ENCODE measurements at regions not wholly inside any gene's neighbourhood (a gene's known extent, or its start where the extent isn't known, plus 50 kb on each side); places are given as distances from the start of the nearest gene placed in this dataset.

DNA sequence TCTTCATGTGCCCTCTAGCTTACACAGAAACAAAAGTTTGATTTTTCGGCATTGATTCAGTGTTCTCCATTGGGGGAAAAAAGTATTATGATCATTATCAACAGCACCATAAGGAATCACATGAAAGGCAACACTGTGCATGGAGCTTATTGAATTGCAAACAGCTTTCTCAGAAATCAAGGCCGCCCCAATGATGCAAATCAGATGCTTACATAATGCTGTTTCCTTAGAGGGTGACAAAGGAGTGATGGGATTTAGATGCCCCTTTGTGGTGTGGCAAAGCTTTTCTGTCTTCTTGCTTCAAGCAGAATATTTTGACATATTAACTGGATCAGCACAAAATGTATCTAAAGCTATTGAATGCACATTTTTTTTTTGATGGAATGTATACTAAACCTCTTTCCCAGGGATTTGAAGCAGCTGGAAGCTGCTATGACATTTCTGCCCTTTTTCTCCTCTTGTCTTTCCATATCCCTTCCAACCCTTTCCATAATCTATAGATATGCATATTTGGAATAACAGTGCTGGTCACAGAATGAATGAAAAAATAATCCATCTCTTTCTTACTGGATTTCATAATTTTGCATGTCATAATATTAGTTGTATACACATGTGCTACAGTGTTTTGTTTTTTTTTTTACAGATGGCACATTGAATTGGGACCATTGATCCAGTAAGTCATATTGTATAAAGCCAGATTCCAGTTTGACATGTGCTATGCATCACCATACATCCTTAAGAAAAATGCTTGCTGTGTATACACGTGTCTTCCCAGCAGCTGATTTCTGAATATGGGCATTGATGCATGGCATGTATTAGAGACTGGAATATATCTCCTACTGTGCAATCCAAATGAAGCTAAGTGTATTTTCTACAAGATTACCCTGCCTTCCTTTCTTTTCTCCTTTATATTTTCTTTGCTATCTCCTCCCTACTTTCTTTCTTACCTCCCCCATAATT, 259.7 kb upstream of the DCN start:
- no peak for DNase-seq (ENCODE audit: low read depth)

DNA sequence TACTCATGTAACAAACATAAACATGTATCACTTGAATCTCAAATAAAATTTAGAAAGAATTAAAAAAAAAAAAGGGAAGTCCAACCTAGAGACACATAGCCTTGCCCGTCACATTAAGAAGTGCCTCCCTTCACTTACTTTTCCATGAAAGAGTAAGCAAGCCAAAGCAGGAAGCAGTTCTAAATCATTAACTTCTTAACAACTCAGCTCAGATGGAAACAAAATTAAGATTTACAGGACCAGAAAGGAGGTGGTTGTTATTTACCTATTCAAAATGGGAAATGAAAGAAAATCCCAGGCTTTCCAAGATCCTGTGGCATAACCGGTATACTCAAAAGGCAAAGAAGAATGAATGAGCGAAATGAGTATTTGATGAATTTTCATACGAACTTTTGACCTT, 258.6 kb upstream of the DCN start:
- no peak for DNase-seq (ENCODE audit: low read depth)

DNA sequence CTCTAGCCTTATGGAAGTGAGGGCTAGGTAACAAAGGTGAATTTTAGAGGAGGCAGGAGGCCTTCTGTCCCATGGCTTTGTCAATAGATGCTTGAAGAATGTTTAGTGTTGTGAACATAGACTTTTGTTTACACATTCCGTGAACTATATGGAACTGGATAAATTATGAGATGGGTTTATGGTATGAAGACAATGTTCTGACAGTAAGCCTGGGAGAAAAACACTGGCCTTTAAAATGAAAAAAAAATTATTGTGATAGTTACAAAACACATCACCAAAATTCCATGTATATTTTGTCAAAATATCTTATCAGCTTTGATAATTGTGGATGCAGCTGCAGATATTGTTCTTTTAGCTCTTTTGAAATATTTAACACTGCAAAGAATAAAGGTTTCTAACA, 251.5 kb upstream of the DCN start:
- DNase-seq (ENCODE audit: low read depth), result no peak

DNA sequence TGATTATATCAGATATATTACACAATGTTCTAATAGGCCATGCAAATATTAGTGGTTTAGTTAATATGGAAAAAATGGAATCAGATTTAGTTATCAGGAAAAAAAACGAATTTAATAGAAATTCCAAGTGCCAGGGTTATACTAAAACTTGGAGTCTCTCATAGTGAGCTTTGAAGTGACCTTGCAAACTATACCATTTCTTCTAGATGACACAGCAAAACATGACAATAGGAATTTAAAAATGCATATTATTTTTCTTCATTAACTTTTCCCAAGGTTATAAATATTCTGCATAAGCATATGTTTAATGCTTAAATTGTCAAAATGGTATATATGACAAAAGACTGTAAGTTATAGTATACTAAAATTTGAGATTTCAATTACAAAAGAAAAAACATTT, 250.1 kb upstream of the DCN start:
- DNase-seq (ENCODE audit: low read depth), result no peak

DNA sequence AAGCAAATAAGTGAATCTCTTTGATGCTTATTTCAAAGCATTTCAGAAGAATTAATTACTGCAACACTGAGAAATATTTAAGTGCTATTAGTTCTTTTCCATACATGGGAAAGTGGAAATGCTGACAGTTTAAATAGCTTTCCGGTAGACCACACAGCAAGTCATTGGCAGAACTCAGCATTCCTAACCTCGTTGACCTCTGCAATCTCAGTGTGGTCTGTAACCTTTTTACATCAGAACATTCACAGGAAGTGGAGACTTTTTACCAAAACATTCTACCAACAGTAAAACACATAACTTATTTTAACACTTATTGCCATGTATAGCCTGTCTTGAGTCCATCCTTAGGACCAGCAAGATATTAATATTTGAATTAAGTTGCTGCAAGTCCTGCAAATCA, 249.5 kb upstream of the DCN start:
- DNase-seq (ENCODE audit: low read depth), result peak; percentile 13

DNA sequence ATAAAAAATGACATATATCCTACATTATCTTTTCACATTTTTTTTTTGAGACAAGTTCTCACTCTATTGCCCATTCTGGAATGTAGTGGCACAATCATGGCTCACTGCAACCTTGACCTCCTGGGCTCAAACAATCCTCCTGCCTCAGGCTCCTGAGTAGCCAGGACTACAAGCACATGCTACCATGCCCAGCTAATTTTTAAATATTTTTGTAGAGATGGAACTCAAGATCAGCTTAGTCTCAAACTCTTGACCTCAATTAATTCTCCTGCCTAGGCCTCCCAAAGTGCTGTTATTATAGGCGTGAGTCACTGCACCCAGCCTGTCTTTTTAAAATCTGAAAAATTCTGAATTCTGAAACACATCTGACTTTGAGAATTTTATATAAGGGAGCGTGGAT, 241.9 kb upstream of the DCN start:
- DNase-seq (ENCODE audit: low read depth), result peak; percentile 1

DNA sequence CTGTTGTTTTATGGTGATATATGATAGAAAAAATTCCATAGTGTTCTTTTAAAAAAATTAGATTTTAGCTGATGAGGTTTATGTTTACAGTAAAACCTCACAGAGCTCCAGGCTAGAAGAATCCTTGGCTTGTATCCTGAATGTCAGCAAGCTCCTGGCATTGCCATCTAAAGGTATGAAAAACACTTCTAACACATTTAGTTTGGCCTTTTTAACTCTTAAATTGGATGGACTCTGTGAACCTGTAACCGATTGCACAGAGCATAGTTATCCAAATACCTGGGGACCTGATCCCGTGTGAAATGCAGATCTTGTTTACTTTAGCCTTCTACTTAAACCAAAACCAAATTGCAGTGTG, 241.1 kb upstream of the DCN start:
- no peak for DNase-seq (ENCODE audit: low read depth)

DNA sequence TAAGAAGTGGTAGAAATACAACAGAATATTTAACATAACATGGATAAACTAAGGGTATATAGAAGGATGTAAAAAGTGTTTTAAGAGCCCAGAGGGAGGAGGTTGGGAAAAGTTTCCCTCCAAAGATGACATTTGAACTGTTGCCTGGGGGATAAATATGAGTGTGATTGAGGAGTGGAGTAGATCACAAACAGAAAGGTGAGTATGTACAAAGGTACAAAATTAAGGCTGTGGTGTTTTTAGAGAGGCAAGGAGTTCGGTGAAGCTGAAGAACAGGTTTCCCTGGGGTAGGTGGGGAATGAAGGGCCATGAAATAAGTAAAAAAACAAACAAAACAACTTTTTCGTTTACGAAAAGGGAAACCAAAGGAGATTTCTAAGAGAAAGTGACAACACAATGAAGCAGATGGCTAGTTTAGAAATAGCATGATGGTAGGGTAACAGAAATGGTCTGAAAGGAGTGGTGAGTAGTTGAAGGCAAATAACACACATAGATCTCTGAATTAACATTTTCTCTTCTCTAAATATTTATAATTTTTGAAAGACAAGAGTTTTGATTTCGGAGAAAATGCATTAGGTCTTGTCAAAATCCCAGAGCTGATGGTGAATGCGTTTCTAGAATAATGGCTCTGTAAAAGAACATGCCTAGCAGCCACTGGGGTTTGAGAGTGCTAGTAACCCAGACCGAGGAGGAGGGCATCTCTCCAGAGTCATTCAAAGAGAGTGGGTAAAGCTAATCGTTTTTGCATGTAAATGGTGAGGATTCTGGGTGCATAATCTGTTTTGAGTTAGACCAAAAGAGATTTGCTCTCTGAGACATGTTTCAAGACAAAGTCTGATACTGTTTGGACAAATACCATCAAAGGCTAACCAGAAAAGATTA, 240.4 kb upstream of the DCN start:
- no peak for DNase-seq (ENCODE audit: low read depth)

DNA sequence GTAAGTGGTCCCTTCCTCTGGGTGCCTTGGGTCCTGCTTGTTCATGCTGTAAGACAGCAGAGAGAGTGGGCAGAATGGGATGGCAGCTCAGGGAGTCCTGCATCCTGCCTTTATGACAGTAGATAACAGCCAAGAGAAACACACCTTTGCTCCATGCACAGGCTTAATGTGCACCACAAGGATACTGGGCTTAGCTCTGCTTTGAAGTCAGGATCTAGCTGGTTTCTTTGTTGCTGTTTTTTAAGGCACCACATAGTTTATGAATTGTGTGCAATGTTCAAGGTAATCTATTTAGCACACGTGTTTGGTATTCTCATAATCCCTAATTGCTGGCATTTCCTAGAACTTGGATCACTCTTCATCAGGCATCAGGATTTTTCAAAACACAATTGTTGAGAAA, 239.5 kb upstream of the DCN start:
- DNase-seq (ENCODE audit: low read depth), result no peak

DNA sequence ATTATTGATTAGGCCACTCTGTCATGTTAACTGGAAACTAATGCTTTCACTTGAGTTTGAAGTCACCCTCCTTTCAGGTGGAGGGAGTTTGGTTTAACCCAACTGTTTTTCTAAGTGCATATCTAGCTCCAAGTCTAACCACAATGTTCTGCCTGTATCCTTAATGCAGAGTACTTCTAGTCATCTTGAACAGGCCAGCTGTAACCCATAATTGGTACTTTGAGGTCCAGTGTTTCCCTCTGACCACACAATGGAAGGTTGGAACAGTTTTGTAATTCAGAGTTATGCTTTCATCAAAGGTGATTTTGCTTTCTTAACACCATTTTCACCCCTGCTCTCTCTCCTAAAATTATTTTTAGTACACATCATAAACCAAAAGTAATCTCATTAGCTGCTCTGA, 237.2 kb upstream of the DCN start:
- no peak for DNase-seq (ENCODE audit: low read depth)

DNA sequence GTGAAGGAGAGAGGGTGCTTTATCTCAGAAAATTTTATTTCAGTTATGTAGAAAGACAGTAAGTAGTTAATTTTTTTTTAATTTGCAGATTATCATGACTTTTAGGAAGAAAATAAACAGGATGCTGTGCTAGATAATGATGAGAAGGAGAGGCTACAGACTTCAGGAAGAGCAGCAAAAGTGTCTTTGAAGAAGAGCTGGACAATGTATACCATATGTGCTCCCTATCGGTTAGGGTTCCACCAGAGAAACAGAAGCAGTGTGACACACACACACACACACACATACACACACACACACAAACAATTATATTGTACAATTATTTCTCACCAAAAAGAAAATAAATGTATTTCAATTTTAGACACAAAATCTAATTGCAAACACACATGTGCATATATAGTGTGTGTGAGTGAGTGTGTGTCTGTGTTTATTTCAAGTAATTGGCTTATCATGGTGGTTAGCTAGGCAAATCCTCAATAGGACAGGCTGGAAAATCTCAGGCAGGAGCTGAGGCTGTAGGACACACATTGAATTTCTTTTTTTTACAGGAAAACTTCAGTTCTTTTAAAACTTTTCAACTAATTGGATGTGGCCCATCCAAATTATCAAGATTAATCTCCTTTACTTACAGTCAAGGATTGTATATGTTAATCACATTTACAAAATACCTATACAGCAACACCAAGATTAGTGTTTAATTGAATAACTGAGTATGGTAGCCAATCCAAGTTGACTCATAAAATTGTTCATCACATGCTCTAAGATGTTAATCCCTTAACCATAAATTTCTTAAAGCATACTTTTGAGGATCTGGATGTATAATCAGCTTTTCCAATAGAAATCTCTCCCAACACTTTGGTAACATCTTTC, 235.8 kb upstream of the DCN start:
- no peak for DNase-seq (ENCODE audit: low read depth)

DNA sequence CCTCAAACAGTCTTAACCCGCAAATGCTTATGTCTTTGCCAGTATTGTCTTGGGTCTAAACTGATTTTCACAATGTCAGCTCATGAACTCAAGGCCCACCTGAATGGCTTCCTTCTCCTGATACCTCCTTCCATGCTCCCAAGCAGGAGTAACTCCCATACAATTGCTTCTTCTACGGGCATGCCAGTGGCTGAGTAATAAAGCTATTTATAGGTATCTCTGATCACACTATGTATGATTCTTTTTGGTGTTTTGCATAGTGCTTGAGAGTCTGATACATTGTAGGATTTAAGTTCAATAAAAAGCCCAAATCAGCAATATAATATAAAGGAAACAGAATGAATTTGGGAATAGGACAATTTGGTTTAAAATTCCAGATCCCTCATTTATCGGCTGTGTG, 235.0 kb upstream of the DCN start:
- DNase-seq (ENCODE audit: low read depth), result no peak

DNA sequence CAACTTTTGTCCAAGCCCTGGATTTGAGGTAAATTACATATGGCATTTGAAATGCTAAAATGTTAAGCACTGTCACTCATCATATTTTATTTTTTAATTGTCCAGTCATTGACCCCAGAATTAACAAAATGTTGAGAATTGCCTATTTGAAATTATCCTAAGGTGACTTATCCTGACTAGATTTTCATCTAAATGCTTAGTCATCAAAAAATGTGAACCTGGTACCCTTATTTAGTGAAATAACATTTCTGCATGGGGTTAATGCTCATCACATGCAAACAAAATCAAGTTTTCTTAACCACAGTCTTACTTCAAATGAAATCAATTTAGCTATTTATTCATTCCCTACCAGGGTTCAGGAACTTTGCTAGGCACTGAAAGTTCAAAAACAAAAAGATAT, 232.0 kb upstream of the DCN start:
- no peak for DNase-seq (ENCODE audit: low read depth)

DNA sequence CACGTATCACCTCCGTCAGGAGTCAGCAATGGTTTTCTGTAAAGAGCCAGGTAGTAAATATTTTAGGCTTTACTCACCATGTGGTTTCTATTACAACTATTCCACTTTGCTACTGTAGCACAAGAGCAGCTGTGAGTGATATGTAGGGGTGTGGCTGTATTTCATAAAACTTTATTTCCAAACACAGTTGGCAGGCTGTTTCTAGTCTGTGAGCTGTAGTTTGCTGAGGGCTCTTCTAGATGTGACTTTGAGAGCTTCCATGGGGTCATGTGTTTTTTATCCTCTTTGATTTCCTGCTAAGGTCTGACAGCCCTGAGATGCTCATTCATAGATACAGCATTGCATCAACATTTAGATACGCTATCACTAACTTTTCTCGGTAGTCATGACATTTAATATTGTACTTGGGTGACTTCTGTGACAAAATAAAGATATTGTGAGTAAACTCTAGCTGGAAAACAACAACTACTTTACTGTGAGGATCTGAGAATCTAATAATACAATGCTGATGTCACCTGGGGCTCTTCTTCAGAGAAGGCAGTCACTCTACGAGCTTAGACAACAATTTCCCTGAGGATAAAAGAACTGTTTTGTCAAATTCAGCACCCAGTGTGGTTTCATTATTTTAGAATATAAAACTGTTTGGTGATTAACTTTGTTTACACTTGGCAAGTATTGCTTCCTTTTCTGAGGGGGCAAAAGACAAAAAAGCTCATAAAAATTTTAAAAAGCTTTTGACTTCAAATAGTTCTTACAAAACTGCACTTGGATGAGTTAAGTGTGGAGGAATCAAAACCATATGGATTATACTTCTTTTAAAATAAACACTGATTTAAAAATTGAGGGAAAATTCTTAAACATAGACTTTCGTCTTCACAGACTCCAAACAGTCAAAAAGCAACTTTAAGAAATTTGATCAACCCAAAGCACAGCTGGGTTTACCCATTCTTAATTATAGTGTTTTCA, 231.2 kb upstream of the DCN start:
- DNase-seq (ENCODE audit: low read depth), result peak; percentile 6

DNA sequence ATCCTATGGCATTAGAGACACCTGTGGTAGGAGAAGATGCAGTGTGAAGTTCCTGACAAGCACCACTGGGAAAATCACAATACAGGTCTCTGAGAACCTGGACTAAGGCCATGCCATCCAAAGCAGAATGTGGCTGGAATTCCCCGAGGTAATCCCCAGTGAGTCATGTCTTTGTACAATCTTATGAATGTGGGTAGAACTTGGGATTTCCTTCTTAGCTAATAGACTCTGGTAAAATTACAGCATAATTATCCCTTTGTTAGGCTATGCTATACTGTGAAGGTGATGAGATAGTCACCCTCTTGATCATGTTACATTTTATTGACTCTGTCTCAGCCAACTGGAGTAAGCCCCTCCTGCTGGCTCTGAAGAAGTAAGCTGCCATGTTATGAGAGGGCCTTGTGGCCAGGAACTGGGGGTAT, 224.3 kb upstream of the DCN start:
- DNase-seq (ENCODE audit: low read depth), result no peak

DNA sequence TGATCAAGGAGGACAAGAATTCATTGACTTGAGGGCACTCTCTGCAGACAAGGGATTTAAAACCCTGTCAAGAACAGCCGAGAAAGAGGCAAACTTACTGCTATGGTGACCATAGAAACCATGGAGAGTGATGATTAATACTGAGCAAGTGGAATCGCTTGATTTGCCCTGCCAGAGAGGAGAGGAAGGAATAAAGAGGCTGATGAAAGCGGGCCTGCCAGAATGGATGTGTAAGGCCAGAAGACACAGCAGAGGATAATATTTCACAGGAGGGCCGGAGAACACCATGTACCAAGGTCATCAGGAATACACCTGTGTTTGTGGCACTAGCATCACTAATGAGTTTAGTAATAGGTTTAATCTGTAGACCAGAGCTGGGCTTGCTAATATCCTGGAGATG, 221.8 kb upstream of the DCN start:
- DNase-seq (ENCODE audit: low read depth), result no peak

DNA sequence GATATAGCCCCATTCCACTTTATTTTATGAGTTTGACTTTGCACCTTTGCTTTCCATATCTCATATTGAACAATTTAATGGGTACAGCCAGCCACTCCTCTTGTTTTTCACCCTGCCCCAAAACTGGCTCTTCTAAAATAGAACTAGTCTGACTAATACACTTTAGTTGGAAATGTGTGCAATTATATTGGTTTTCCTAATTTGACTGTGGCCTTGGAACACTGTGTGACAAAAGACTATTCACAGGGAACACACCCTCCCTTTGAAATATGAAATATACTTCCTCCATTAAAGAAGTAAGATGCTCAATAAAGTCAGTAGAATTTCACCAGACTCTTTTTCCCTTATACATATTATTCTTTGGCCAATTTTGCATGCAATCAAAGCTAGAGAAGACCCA, 218.6 kb upstream of the DCN start:
- no peak for DNase-seq (ENCODE audit: low read depth)

DNA sequence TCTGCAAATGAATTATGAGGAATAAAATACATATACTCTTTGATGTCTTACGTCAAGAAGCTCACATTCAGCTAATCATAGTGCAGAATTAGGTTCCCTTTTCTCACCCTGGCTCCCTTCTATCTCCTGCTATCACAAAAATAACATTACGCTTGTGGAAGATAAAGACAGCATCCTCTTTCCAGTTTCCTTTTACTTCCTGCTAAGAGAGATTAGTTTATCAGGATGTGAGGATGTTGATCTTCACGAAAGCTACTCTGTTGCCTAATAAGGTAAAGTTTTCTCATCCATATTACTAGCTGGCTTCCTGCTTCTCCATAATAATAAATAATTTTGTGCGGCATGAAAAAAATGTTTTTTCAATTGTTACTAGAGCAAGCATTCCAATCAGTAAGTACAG, 217.7 kb upstream of the DCN start:
- DNase-seq (ENCODE audit: low read depth), result no peak

DNA sequence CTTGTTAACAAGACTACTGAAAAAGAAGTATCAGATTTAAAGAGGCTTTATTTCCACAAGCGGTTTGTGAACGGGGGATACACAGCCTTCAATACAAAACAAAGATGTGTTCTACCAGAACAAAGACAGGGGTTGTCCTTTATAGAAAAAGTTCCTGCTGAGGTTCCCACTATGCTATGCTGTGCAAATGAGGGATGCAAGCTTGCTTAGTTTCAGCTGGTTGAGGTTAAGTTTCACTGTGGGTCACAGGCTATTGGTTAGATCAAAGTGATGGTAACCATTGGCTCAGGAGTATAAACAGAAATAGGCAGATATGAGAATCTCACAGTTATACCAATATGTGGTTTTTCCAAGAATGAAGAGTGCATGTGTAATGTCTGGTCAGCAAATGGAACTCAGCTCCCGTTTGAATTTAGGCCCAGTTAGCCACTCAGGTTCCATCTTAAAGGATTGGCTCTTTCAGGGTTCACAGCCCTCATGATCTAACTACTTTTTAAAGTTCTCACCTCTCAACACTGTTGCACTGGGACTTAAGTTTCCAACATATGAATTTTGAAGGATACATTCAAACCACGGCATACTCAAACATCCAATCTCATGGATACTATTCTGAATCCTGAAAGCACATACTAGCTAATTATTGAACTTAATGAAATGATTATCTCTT, 215.4 kb upstream of the DCN start:
- DNase-seq (ENCODE audit: low read depth), result no peak

DNA sequence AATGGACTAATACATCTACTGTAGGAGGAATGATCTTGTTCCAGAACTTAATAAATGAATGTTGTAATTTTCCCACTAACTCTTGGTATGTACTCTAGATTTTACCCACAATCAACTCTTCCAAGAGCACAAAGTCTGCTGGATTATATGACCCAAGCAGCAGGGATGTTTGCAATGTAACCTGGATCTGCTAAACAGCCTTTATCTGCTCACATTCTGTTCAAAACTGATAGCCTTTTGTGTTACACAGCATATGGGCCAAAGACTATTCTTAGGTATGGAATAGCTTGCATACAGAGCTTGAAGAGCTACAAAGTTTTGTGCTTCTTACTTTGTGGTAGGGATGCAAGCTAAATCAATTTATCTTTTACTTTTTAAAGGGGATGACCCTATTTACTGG, 213.7 kb upstream of the DCN start:
- no peak for DNase-seq (ENCODE audit: low read depth)

Measured in EH (cell line).